Endothelial cell of umbilical vein (primary cell): ENCODE measurements at regions not wholly inside any gene's neighbourhood (a gene's known extent, or its start where the extent isn't known, plus 50 kb on each side); places are given as distances from the start of the nearest gene placed in this dataset.

ENCODE experiments used
- BruUV-seq: library from RNA; stranded (reverse); fragments of 400-500 nt; replicated peaks from 2 replicates; lab custom pipeline; 2021; lab: Mats Ljungman, UMichigan
- CTCF ChIA-PET: fragments of 300-600, 350-600 bp; sonication (Branson Sonifier 250); formaldehyde crosslinking; loops from one replicate; lab custom pipeline; 2021; ENCODE audit warnings: antibody characterized with exemption, inconsistent platforms; lab: Charles Lee
- POLR2A ChIA-PET: fragments of 300-600, 350-600 bp; sonication (Branson Sonifier 250); formaldehyde crosslinking; loops from one replicate; lab custom pipeline; 2021; ENCODE audit warnings: antibody characterized with exemption, inconsistent platforms; lab: Charles Lee
- DNase-seq: peaks from one replicate; pipeline ENCODE4 v3.0.0-alpha.2; 2011; ENCODE audit warnings: low read depth, low spot score
- FAIRE-seq: peaks from 2 replicates; lab custom pipeline; 2011; peaks lifted over from hg19 to GRCh38; lab: Jason Lieb, UNC
- H2AFZ ChIP-seq: 2 replicates; pipeline ENCODE4 v1.6.0; 2012; ENCODE audit warnings: low read depth, low read length, control low read depth, inconsistent platforms
- H3K27ac ChIP-seq: 2 replicates; pipeline ENCODE4 v1.5.1; 2011; ENCODE audit warnings: low read depth, mild to moderate bottlenecking, control low read depth, low read length, moderate library complexity; ENCODE audit not compliant: insufficient read depth
- H3K27me3 ChIP-seq, 2 experiments: 2 replicates each; pipeline versions ENCODE4 v1.6.0 to v1.6.1; 2011; ENCODE audit warnings: low read length in 2 of 2, mixed read lengths in 1 of 2; ENCODE audit not compliant: control insufficient read depth in 2 of 2, insufficient read depth in 2 of 2
- H3K36me3 ChIP-seq, 2 experiments: 2 replicates in 1 of 2; 3 replicates in 1 of 2; pipeline ENCODE4 v1.5.1; 2011; ENCODE audit warnings: low read length in 2 of 2, mild to moderate bottlenecking in 1 of 2, moderate library complexity in 1 of 2; ENCODE audit not compliant: control insufficient read depth in 2 of 2, insufficient read depth in 2 of 2; ENCODE audit errors: extremely low read depth in 1 of 2
- H3K4me1 ChIP-seq: 3 replicates; pipeline ENCODE4 v1.5.1; 2011; ENCODE audit warnings: mild to moderate bottlenecking, low read length; ENCODE audit not compliant: control insufficient read depth, insufficient read depth; ENCODE audit errors: extremely low read depth
- H3K4me2 ChIP-seq: 2 replicates; pipeline ENCODE4 v1.6.1; 2011; ENCODE audit warnings: low read length, control low read depth, mixed read lengths; ENCODE audit not compliant: insufficient read depth
- H3K4me3 ChIP-seq, 3 experiments: fragments of 200-600 bp in 1 of 3; sonication (generic), shearing (Covaris generic) in 1 of 3; replicated peaks in 1 of 3; 2 replicates each; pipeline ENCODE4 v1.5.1; 2011 to 2016; ENCODE audit warnings: control low read depth in 3 of 3, low read length in 3 of 3, mild to moderate bottlenecking in 2 of 3, inconsistent platforms in 1 of 3, low read depth in 1 of 3, moderate library complexity in 1 of 3; ENCODE audit not compliant: insufficient read depth in 1 of 3
- H3K79me2 ChIP-seq: 2 replicates; pipeline ENCODE4 v1.6.0; 2012; ENCODE audit warnings: low read length, inconsistent platforms; ENCODE audit not compliant: control insufficient read depth, insufficient read depth
- H3K9ac ChIP-seq: replicated peaks from 2 replicates; pipeline ENCODE3; 2011; ENCODE audit warnings: low read length, control low read depth; ENCODE audit not compliant: insufficient read depth; ENCODE audit errors: extremely low read depth
- H3K9me1 ChIP-seq: replicated peaks from 3 replicates; pipeline ENCODE4 v1.6.0; 2011; ENCODE audit warnings: mild to moderate bottlenecking, low read length; ENCODE audit not compliant: control insufficient read depth, insufficient read depth; ENCODE audit errors: extremely low read depth
- H3K9me3 ChIP-seq: replicated peaks from 2 replicates; pipeline ENCODE4 v1.5.1; 2012; ENCODE audit warnings: low read length, inconsistent platforms; ENCODE audit not compliant: control insufficient read depth, insufficient read depth
- H4K20me1 ChIP-seq: replicated peaks from 2 replicates; pipeline ENCODE3; 2011; ENCODE audit warnings: mild to moderate bottlenecking, low read length; ENCODE audit not compliant: control insufficient read depth, insufficient read depth; ENCODE audit errors: extremely low read depth
- CTCF ChIP-seq, 2 donors: IDR thresholded peaks; 1 replicate in 1 of 2; 2 replicates in 1 of 2; pipeline ENCODE4 v1.5.1; 2011; ENCODE audit warnings: low read length in 2 of 2, mild to moderate bottlenecking in 2 of 2, moderate library complexity in 2 of 2, control low read depth in 1 of 2, inconsistent platforms in 1 of 2, low read depth in 1 of 2; ENCODE audit not compliant: insufficient read depth in 1 of 2; ENCODE audit errors: extremely low read depth in 1 of 2
- EZH2 ChIP-seq: IDR thresholded peaks from 2 replicates; pipeline ENCODE4 v1.6.1; 2012; ENCODE audit warnings: borderline replicate concordance, low read depth, mild to moderate bottlenecking, moderate library complexity, low read length, inconsistent platforms; ENCODE audit not compliant: severe bottlenecking
- FOS ChIP-seq: IDR thresholded peaks from 2 replicates; pipeline ENCODE4 v1.6.1; 2011; ENCODE audit warnings: mild to moderate bottlenecking, low read length, moderate library complexity, borderline replicate concordance; ENCODE audit not compliant: insufficient read depth
- GATA2 ChIP-seq: IDR thresholded peaks from 2 replicates; pipeline ENCODE4 v1.7.0; 2011; ENCODE audit warnings: low read depth, mild to moderate bottlenecking, moderate library complexity, mixed read lengths, low read length; ENCODE audit not compliant: insufficient read length, insufficient read depth
- JUN ChIP-seq: IDR thresholded peaks from 2 replicates; pipeline ENCODE4 v1.6.1; 2011; ENCODE audit warnings: borderline replicate concordance, low read depth; ENCODE audit not compliant: insufficient read length, insufficient read depth
- MYC ChIP-seq: IDR thresholded peaks from one replicate; pipeline ENCODE4 v1.6.1; 2011; ENCODE audit warnings: mild to moderate bottlenecking, low read depth, low read length
- POLR2AphosphoS5 ChIP-seq: IDR thresholded peaks from 2 replicates; pipeline ENCODE4 v1.6.1; 2012; ENCODE audit warnings: low read depth, mild to moderate bottlenecking, control low read depth, low read length, moderate library complexity; ENCODE audit not compliant: insufficient read depth
- dilution Hi-C: fragments of 300-500 bp; cut with MboI; formaldehyde crosslinking; loops from one replicate; pipeline ENCODE4 v1.15.0; 2019; ENCODE audit warnings: low sequenced_read_pairs; ENCODE audit not compliant: extremely low pct_ligation_motif_present
- intact Hi-C: fragments of 100-400 bp; cut with micrococcal nuclease; formaldehyde crosslinking; loops from one replicate; pipeline ENCODE4 v1.10.0; 2022

GRCh38 chr1:91610102-91610501, 109.5 kb downstream of the CDC7 start:
- H4K20me1 ChIP-seq: no peaks in the 10 kb centered on the region
- no peaks in the 10 kb centered on the region for H3K27me3 ChIP-seq
- BruUV-seq: no TSS peak
- H3K79me2 ChIP-seq: no peaks in the 10 kb centered on the region
- intact Hi-C loops (no loop called here), dilution Hi-C loops (no loop called here)
- H3K9me3 ChIP-seq: no peaks in the 10 kb centered on the region
- ChIA-PET CTCF (interaction anchor here (0.9 kb wide), 1 partner anchor 97 kb away, joined by 3 read pairs; no protein-coding TSS in a partner anchor), POLR2A (no interaction called here)
- DNase-seq (no peak), FAIRE-seq (no peak)
- H3K9me1 ChIP-seq: no peaks in the 10 kb centered on the region
- H3K36me3 ChIP-seq: no peaks in the 10 kb centered on the region
- H2AFZ ChIP-seq: no peak overlapping the region
- H3K4me2 ChIP-seq: no peak overlapping the region
- no peak for TF ChIP-seq EZH2
- no peak for TF ChIP-seq JUN
- TF ChIP-seq FOS: no peak
- no peaks in the 10 kb centered on the region for H3K4me1 ChIP-seq
- no peak overlapping the region for H3K9ac ChIP-seq
- no peak overlapping the region for H3K4me3 ChIP-seq
- no peak overlapping the region for H3K27ac ChIP-seq

GRCh38 chr1:91610789-91611188, 110.1 kb downstream of the CDC7 start:
- DNase-seq (no peak), FAIRE-seq (no peak)
- H3K4me3 ChIP-seq: no peak overlapping the region
- POLR2A ChIA-PET: no interaction called here
- no peak overlapping the region for H3K9ac ChIP-seq
- no TSS peak for BruUV-seq
- no peaks in the 10 kb centered on the region for H3K4me1 ChIP-seq
- no peak overlapping the region for H3K27ac ChIP-seq
- no peaks in the 10 kb centered on the region for H3K79me2 ChIP-seq
- intact Hi-C loops (no loop called here), dilution Hi-C loops (no loop called here)
- H4K20me1 ChIP-seq: no peaks in the 10 kb centered on the region
- H3K9me3 ChIP-seq: no peaks in the 10 kb centered on the region
- H3K4me2 ChIP-seq: no peak overlapping the region
- H3K9me1 ChIP-seq: no peaks in the 10 kb centered on the region
- H3K27me3 ChIP-seq: no peaks in the 10 kb centered on the region
- no peaks in the 10 kb centered on the region for H3K36me3 ChIP-seq
- CTCF ChIA-PET: interaction anchor here (1.4 kb wide), 1 partner anchor 13 kb away, joined by 3 read pairs; no protein-coding TSS in a partner anchor
- H2AFZ ChIP-seq: no peak overlapping the region
- TF ChIP-seq GATA2 (no peak), FOS (no peak), EZH2 (no peak), MYC (no peak), POLR2AphosphoS5 (no peak), CTCF (IDR thresholded peaks at IDR 0.05; ENCODE audit: extremely low read depth in 1 of 2, insufficient read depth in 1 of 2, low read depth in 1 of 2, low read length in 2 of 2) (no peak), JUN (no peak)
